IMR-90 (cell line): ENCODE measurements at regions not wholly inside any gene's neighbourhood (a gene's known extent, or its start where the extent isn't known, plus 50 kb on each side); places are given as distances from the start of the nearest gene placed in this dataset.

Source experiments
- BHLHE40 ChIP-seq: fragments of 150-350 bp; IDR thresholded peaks from 2 replicates; pipeline ENCODE4 v1.6.1; 2016; ENCODE audit warnings: mild to moderate bottlenecking, low read depth, low read length
- CTCF ChIP-seq: conservative IDR thresholded peaks from 2 replicates; pipeline ENCODE4 v1.5.1; 2012; ENCODE audit warnings: mild to moderate bottlenecking, low read depth, low read length, improper control_type of control experiment
- MAZ ChIP-seq: IDR thresholded peaks from 2 replicates; pipeline ENCODE4 v1.6.1; 2012; ENCODE audit warnings: low read depth, mild to moderate bottlenecking, low read length, improper control_type of control experiment, moderate library complexity, borderline replicate concordance
- NFE2L2 ChIP-seq: fragments of 150-350 bp; IDR thresholded peaks from 2 replicates; pipeline ENCODE4 v1.6.1; 2016; ENCODE audit warnings: low read depth, mild to moderate bottlenecking, low read length
- POLR2A ChIP-seq: IDR thresholded peaks from 2 replicates; pipeline ENCODE4 v1.6.1; 2012; ENCODE audit warnings: mild to moderate bottlenecking, low read depth, low read length
- RAD21 ChIP-seq: IDR thresholded peaks from 2 replicates; pipeline ENCODE4 v1.6.1; 2012; ENCODE audit warnings: low read length, improper control_type of control experiment
- RCOR1 ChIP-seq: IDR thresholded peaks from 2 replicates; pipeline ENCODE4 v1.6.1; 2012; ENCODE audit warnings: mild to moderate bottlenecking, low read length, improper control_type of control experiment; ENCODE audit not compliant: insufficient replicate concordance
- RFX5 ChIP-seq: IDR thresholded peaks from 2 replicates; pipeline ENCODE4 v1.8.0; 2012; ENCODE audit warnings: low read depth, mild to moderate bottlenecking, low read length, moderate library complexity

GRCh38 chr6:146968041-146968760, 236.0 kb upstream of the STXBP5 start:
- TF ChIP-seq CTCF (no peak), MAZ (no peak), NFE2L2 (no peak), RCOR1 (no peak), POLR2A (no peak), RAD21 (no peak), BHLHE40 (no peak), RFX5 (no peak)
